Stomach (tissue), 8 donors: ENCODE measurements at regions not wholly inside any gene's neighbourhood (a gene's known extent, or its start where the extent isn't known, plus 50 kb on each side); places are given as distances from the start of the nearest gene placed in this dataset.

Source experiments
- DNase-seq, 2 donors: peaks; one replicate each; pipeline versions ENCODE4 v3.0.0 to v3.0.0-alpha.2; 2013 to 2019
- H3K27ac ChIP-seq, 5 donors: fragments of 200-600 bp in 4 of 5; sonication (generic) in 4 of 5; one replicate each; pipeline ENCODE4 v1.5.1; 2013 to 2019; ENCODE audit warnings: mild to moderate bottlenecking in 1 of 5, moderate library complexity in 1 of 5
- H3K27me3 ChIP-seq, 3 donors: fragments of 200-600 bp; sonication (generic); one replicate each; pipeline ENCODE4 v1.5.1; 2017 to 2019; ENCODE audit warnings: mixed run types in 1 of 3
- H3K36me3 ChIP-seq, 4 donors: fragments of 200-600 bp; sonication (generic); 1 replicate in 3 of 4; 2 replicates in 1 of 4; pipeline ENCODE4 v1.5.1; 2016 to 2019
- H3K4me1 ChIP-seq, 4 donors: fragments of 200-600 bp; sonication (generic); one replicate each; pipeline ENCODE4 v1.5.1; 2016 to 2019
- H3K4me3 ChIP-seq, 4 donors: fragments of 200-600 bp; sonication (generic) in 3 of 4; one replicate each; pipeline ENCODE4 v1.5.1; 2016 to 2019; ENCODE audit warnings: mild to moderate bottlenecking in 1 of 4
- H3K9me3 ChIP-seq, 4 donors: fragments of 200-600 bp; sonication (generic); one replicate each; pipeline ENCODE4 v1.5.1; 2016 to 2019
- EP300 ChIP-seq: sonication (generic); formaldehyde crosslinking; IDR thresholded peaks from one replicate; pipeline ENCODE4 v1.6.1; 2017; ENCODE audit warnings: antibody characterized with exemption
- POLR2A ChIP-seq, 4 donors: fragments of 450-650 bp; IDR thresholded peaks; one replicate each; pipeline ENCODE4 v1.6.1; 2016; ENCODE audit warnings: antibody characterized with exemption in 4 of 4, control low read depth in 2 of 4, mild to moderate bottlenecking in 1 of 4, moderate library complexity in 1 of 4
- POLR2AphosphoS5 ChIP-seq, 3 donors: sonication (generic); formaldehyde crosslinking; IDR thresholded peaks; one replicate each; pipeline ENCODE4 v1.6.1; 2016; ENCODE audit warnings: antibody characterized with exemption in 3 of 3
- WGBS, 5 donors: extraction: QIAGEN DNeasy Blood & Tissue Kit in 3 of 5; methylation state at CpG; one replicate each; pipeline versions ENCODE4 v1.1.5 to v1.1.7; 2013 to 2018; 5-methylcytosine and 5-hydroxymethylcytosine counted together
- intact Hi-C: fragments of 100-400 bp; cut with DNase I; formaldehyde crosslinking; loops from one replicate; pipeline ENCODE4 v1.15.1; 2023; ENCODE audit warnings: low total_unique reads
- TF ChIP-seq, protein P1 (sequence below), 7 experiments: fragments of 450-650 bp in 4 of 7; fragments of 200-600 bp in 3 of 7; sonication (generic) in 3 of 7; IDR thresholded peaks; one replicate each; pipeline ENCODE4 v1.5.1; 2016 to 2019; ENCODE audit warnings: antibody characterized with exemption in 7 of 7, control low read depth in 2 of 7, mild to moderate bottlenecking in 1 of 7
- donor health status: healthy with polysubstance abuse.
- donor health status: Bipolar disorder and iron deficiency.
- donor health status: healthy.

DNA sequence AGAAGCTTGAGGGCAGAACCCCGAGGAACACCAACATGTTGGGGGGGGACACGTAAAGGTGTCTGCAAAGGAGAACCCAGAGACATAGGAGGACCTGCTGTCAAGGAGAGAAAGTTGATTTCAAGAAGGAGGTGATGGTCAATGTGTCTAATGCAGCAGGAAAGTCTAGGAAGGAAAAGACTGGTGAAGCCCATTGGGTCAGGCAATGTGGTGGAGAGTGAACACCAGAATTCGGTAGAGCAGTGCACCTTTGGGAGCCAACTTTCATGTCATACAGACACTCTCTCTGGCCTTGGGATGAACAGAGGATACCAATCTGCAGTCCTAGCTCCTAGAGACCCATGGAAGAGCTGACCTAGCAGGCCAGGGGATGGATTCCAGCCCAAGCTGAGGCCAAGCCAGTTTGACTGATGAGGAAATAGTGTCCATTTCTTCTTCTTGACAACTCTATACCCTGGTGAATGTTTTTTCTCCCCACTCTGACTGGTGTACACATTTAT is 101.9 kb downstream of the MYCN start:
- Histone ChIP-seq H3K4me1 (no peaks in the 10 kb centered on the region), H3K36me3 (no peaks in the 10 kb centered on the region), H3K27me3 (peaks cover 0 to 8% (median 0%) of the 10 kb centered on the region in 3 donors), H3K4me3 (no peak overlapping the region), H3K27ac (no peak overlapping the region), H3K9me3 (no peaks in the 10 kb centered on the region)
- intact Hi-C loops = no loop called here
- TF ChIP-seq POLR2A (IDR thresholded peaks at IDR 0.05) = no peak
- TF ChIP-seq, protein P1, sequence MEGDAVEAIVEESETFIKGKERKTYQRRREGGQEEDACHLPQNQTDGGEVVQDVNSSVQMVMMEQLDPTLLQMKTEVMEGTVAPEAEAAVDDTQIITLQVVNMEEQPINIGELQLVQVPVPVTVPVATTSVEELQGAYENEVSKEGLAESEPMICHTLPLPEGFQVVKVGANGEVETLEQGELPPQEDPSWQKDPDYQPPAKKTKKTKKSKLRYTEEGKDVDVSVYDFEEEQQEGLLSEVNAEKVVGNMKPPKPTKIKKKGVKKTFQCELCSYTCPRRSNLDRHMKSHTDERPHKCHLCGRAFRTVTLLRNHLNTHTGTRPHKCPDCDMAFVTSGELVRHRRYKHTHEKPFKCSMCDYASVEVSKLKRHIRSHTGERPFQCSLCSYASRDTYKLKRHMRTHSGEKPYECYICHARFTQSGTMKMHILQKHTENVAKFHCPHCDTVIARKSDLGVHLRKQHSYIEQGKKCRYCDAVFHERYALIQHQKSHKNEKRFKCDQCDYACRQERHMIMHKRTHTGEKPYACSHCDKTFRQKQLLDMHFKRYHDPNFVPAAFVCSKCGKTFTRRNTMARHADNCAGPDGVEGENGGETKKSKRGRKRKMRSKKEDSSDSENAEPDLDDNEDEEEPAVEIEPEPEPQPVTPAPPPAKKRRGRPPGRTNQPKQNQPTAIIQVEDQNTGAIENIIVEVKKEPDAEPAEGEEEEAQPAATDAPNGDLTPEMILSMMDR (IDR thresholded peaks at IDR 0.05) = no peak
- no peak for TF ChIP-seq POLR2AphosphoS5 (IDR thresholded peaks at IDR 0.05)
- no peak for TF ChIP-seq EP300
- no peak for DNase-seq
- WGBS, 5 donors = 94 to 96% (median 95%) methylated on average over 3 of the region's 3 CpGs

DNA sequence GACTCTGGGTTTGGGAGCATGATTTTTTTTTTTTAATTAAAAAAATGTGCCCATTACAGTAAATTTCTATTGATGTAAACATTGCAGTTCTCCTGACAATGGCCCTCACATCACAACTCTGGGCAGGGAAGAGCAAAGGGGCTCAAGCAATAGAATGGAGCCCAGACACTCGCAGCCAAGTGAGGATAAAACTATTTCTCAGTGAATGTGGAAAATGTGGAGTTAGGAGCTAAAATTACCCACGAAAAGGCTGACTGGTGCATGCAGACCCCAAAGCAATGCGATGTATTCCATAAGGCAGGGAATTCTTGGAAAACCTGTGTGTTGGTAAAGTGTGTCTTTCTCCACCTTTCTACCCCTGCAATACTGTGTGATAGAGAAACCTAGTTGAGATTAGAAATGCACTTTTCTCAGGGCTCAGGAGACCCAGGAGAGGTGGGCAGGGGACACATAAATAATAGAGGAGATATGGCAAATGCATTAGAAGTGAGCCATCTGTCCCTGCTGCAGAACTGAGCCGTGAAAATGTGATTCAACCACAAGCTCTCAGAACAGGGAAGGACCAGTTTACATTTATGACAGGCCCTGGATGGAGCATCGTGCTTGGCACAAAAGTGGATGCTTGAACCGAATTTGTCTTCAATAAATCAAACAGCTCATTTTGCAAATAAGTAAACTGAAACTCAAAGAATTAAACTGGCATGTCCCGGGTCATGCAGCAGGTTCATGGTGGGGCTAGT is 100.1 kb downstream of the MYCN start:
- WGBS, 5 donors = 77 to 86% (median 80%) methylated on average over 7 of the region's 7 CpGs
- intact Hi-C loops = no loop called here
- H3K9me3 ChIP-seq = no peaks in the 10 kb centered on the region
- peaks cover 0 to 8% (median 0%) of the 10 kb centered on the region in 3 donors for H3K27me3 ChIP-seq
- TF ChIP-seq POLR2AphosphoS5 (IDR thresholded peaks at IDR 0.05) (no peak), EP300 (no peak), POLR2A (IDR thresholded peaks at IDR 0.05) (no peak)
- TF ChIP-seq, protein P1 (IDR thresholded peaks at IDR 0.05) = no peak
- no peaks in the 10 kb centered on the region for H3K36me3 ChIP-seq
- no peaks in the 10 kb centered on the region for H3K4me1 ChIP-seq
- no peak overlapping the region for H3K27ac ChIP-seq
- H3K4me3 ChIP-seq = no peak overlapping the region
- DNase-seq = no peak

DNA sequence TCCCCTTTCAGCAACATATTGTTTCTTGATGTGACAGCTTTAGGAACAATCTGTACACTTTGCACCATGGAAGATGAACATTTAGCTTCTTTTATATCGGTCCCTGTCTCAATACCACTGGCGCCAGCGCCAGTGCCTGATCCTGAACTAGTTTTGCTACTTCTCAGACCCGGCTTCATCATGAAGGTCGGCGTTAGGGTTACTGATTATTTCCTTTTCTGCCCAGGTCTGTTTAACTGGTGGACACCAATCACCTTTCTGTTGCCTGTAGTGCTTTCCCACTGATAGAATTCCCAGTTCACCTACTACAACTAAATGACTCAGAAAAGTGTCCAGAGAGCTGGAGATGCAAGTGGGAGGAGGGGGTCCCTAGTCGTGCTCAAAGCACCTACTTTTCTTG is 99.5 kb downstream of the MYCN start:
- Histone ChIP-seq H3K36me3 (no peaks in the 10 kb centered on the region), H3K27me3 (peaks cover 0 to 8% (median 0%) of the 10 kb centered on the region in 3 donors), H3K4me1 (no peaks in the 10 kb centered on the region), H3K4me3 (no peak overlapping the region), H3K27ac (no peak overlapping the region), H3K9me3 (no peaks in the 10 kb centered on the region)
- intact Hi-C loops = no loop called here
- no peak for DNase-seq
- TF ChIP-seq EP300 = no peak
- no peak for TF ChIP-seq POLR2A (IDR thresholded peaks at IDR 0.05)
- TF ChIP-seq, protein P1 (IDR thresholded peaks at IDR 0.05) = no peak
- TF ChIP-seq POLR2AphosphoS5 (IDR thresholded peaks at IDR 0.05) = no peak
- 62 to 79% (median 74%) methylated on average over 7 of the region's 7 CpGs for WGBS, 5 donors

DNA sequence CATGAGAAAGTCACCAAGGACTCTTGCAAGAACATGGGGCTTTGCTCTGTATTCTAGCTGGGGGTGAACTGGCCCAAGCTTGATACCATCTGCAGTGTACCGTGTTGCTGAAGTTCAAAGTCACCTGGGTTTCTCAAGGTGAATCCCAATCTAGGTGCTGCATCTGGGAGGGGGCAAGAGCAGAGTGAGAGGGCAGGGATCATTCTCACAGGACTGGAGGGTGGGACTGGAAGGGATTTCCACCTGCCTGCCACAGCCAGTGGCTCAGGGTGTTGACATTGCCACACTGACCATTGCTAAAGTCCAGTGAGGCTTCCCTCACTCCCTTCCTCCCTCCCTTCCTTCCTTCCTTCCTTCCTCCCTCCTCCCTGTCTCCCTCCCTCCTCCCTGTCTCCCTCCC is 98.7 kb downstream of the MYCN start:
- WGBS, 5 donors = 77 to 92% (median 86%) methylated on average over 1 of the region's 1 CpG
- no peak for TF ChIP-seq EP300
- TF ChIP-seq, protein P1 (IDR thresholded peaks at IDR 0.05) = no peak
- TF ChIP-seq POLR2A (IDR thresholded peaks at IDR 0.05) = no peak
- TF ChIP-seq POLR2AphosphoS5 (IDR thresholded peaks at IDR 0.05) = no peak
- intact Hi-C loops = no loop called here
- Histone ChIP-seq H3K9me3 (no peaks in the 10 kb centered on the region), H3K27me3 (peaks cover 0 to 8% (median 0%) of the 10 kb centered on the region in 3 donors), H3K4me3 (no peak overlapping the region), H3K4me1 (no peaks in the 10 kb centered on the region), H3K27ac (no peak overlapping the region), H3K36me3 (no peaks in the 10 kb centered on the region)
- DNase-seq = no peak
